B cell (primary cell): ENCODE measurements at regions not wholly inside any gene's neighbourhood (a gene's known extent, or its start where the extent isn't known, plus 50 kb on each side); places are given as distances from the start of the nearest gene placed in this dataset.

ENCODE experiments used
- ATAC-seq: fragments of 200-7000 bp; cut with Tn5 transposase; one replicate; pipeline ENCODE4 v1.10.0; 2021; ENCODE audit warnings: low read depth, mild to moderate bottlenecking, moderate number of reproducible peaks, moderate library complexity
- CTCF ChIA-PET: fragments of 350-600 bp; sonication (Branson Sonifier 250); formaldehyde crosslinking; loops from one replicate; lab custom pipeline; 2021; ENCODE audit warnings: antibody characterized with exemption, inconsistent platforms; lab: Charles Lee
- POLR2A ChIA-PET: fragments of 350-600 bp; sonication (Branson Sonifier 250); formaldehyde crosslinking; loops from one replicate; lab custom pipeline; 2021; ENCODE audit warnings: antibody characterized with exemption; lab: Charles Lee
- DNase-seq: peaks from one replicate; pipeline ENCODE4 v3.0.0; 2013
- H2AFZ ChIP-seq: 2 replicates; pipeline ENCODE4 v1.6.1; 2012; ENCODE audit warnings: mild to moderate bottlenecking, low read depth, low read length; ENCODE audit not compliant: insufficient read depth, poor library complexity, severe bottlenecking
- H3K27ac ChIP-seq, 2 donors: 1 replicate in 1 of 2; 2 replicates in 1 of 2; pipeline ENCODE4 v1.5.1; 2012 to 2013; ENCODE audit warnings: low read length in 2 of 2, mild to moderate bottlenecking in 2 of 2, moderate library complexity in 1 of 2
- H3K27me3 ChIP-seq, 4 experiments: fragments of 200-600 bp in 1 of 4; sonication (generic) in 1 of 4; replicated peaks in 1 of 4; 1 replicate in 2 of 4; 2 replicates in 2 of 4; pipeline versions ENCODE4 v1.6.1 to v1.7.0; 2013 to 2016; ENCODE audit warnings: low read length in 3 of 4, mild to moderate bottlenecking in 2 of 4, mixed read lengths in 1 of 4, moderate library complexity in 1 of 4; ENCODE audit not compliant: insufficient read depth in 4 of 4, control insufficient read depth in 3 of 4; ENCODE audit errors: control extremely low read depth in 1 of 4
- H3K36me3 ChIP-seq, 2 experiments: replicated peaks in 1 of 2; 1 replicate in 1 of 2; 2 replicates in 1 of 2; pipeline versions ENCODE4 v1.6.1 to v1.7.1; 2013; ENCODE audit warnings: low read length in 1 of 2; ENCODE audit not compliant: insufficient read depth in 2 of 2, control insufficient read depth in 1 of 2; ENCODE audit errors: control extremely low read depth in 1 of 2, extremely low read depth in 1 of 2
- H3K4me1 ChIP-seq, 2 donors: fragments of 200-600 bp in 1 of 2; sonication (generic) in 1 of 2; 1 replicate in 1 of 2; 2 replicates in 1 of 2; pipeline versions ENCODE4 v1.5.1 to v1.6.1; 2013 to 2017; ENCODE audit warnings: low read length in 2 of 2; ENCODE audit not compliant: control insufficient read depth in 2 of 2, insufficient read depth in 2 of 2
- H3K4me2 ChIP-seq: replicated peaks from 2 replicates; pipeline ENCODE3; 2012; ENCODE audit warnings: mild to moderate bottlenecking, low read depth, low read length; ENCODE audit not compliant: poor library complexity, severe bottlenecking
- H3K4me3 ChIP-seq, 5 experiments: fragments of 200-600 bp in 1 of 5; sonication (generic) in 1 of 5; 1 replicate in 3 of 5; 2 replicates in 2 of 5; pipeline versions ENCODE4 v1.5.1 to v1.7.0; 2011 to 2016; ENCODE audit warnings: low read length in 4 of 5, mild to moderate bottlenecking in 4 of 5, low read depth in 2 of 5, control low read depth in 1 of 5, moderate library complexity in 1 of 5; ENCODE audit not compliant: insufficient read depth in 1 of 5; ENCODE audit errors: control extremely low read depth in 1 of 5, extremely low read depth in 1 of 5
- H3K79me2 ChIP-seq: fragments of 200-600 bp; sonication (generic); one replicate; pipeline ENCODE4 v1.6.0; 2016; ENCODE audit warnings: low read length; ENCODE audit not compliant: control insufficient read depth, insufficient read depth
- H3K9ac ChIP-seq: fragments of 200-600 bp; sonication (generic); 2 replicates; pipeline ENCODE4 v1.6.1; 2017; ENCODE audit warnings: mild to moderate bottlenecking, low read length, moderate library complexity
- H3K9me3 ChIP-seq, 3 donors: one replicate each; pipeline versions ENCODE4 v1.6.1 to v1.7.1; 2013; ENCODE audit warnings: low read length in 2 of 3; ENCODE audit not compliant: control insufficient read depth in 2 of 3, insufficient read depth in 1 of 3; ENCODE audit errors: control extremely low read depth in 1 of 3
- H4K20me1 ChIP-seq: 2 replicates; pipeline ENCODE4 v1.6.0; 2012; ENCODE audit warnings: mild to moderate bottlenecking, low read length; ENCODE audit not compliant: insufficient read depth, control insufficient read depth, poor library complexity, severe bottlenecking
- H3K27ac Mint-ChIP-seq: one replicate; pipeline ENCODE4 v1.8.0; 2021; ENCODE audit warnings: mixed read lengths
- H3K27me3 Mint-ChIP-seq: one replicate; pipeline ENCODE4 v1.8.0; 2021; ENCODE audit warnings: mixed read lengths
- H3K4me1 Mint-ChIP-seq: one replicate; pipeline ENCODE4 v1.8.0; 2021; ENCODE audit warnings: mixed read lengths
- H3K4me3 Mint-ChIP-seq: one replicate; pipeline ENCODE4 v1.8.0; 2021; ENCODE audit warnings: mixed read lengths
- H3K9me3 Mint-ChIP-seq: one replicate; pipeline ENCODE4 v1.8.0; 2022; ENCODE audit warnings: mixed read lengths; ENCODE audit not compliant: insufficient read depth
- CTCF ChIP-seq: fragments of 200-600 bp; IDR thresholded peaks from one replicate; pipeline ENCODE4 v1.8.0; 2022; ENCODE audit warnings: antibody characterized with exemption, mild to moderate bottlenecking
- EZH2 ChIP-seq: IDR thresholded peaks from 2 replicates; pipeline ENCODE4 v1.6.1; 2012; ENCODE audit warnings: borderline replicate concordance, low read depth, mild to moderate bottlenecking, moderate library complexity, low read length; ENCODE audit not compliant: insufficient read depth, poor library complexity, severe bottlenecking
- WGBS: methylation state at CpG from one replicate; pipeline ENCODE4 v1.1.5; 2013; ENCODE audit warnings: missing lambda C conversion rate; ENCODE audit not compliant: insufficient coverage; 5-methylcytosine and 5-hydroxymethylcytosine counted together
- intact Hi-C: fragments of 100-400 bp; cut with micrococcal nuclease; formaldehyde crosslinking; loops from one replicate; pipeline ENCODE4 v1.10.0; 2022

- no peak overlapping the region for H3K4me3 ChIP-seq
Measured at GRCh38 chr9:81313877-81314276, 375.5 kb downstream of the TLE1 start.

GRCh38 chr9:81312346-81312745, 377.0 kb downstream of the TLE1 start:
- TF ChIP-seq EZH2 = no peak
- Histone ChIP-seq H3K9me3 (no peaks in the 10 kb centered on the region), H3K27me3 (no peaks in the 10 kb centered on the region), H3K36me3 (no peaks in the 10 kb centered on the region), H3K27ac (no peak overlapping the region), H3K9ac (no peak overlapping the region), H4K20me1 (no peaks in the 10 kb centered on the region), H3K4me2 (no peak overlapping the region), H2AFZ (no peak overlapping the region), H3K4me3 (no peak overlapping the region), H3K79me2 (no peaks in the 10 kb centered on the region), H3K4me1 (no peaks in the 10 kb centered on the region)
- peaks cover 4% of the 10 kb centered on the region for H3K9me3 Mint-ChIP-seq
- no peak overlapping the region for H3K4me3 Mint-ChIP-seq
- H3K27ac Mint-ChIP-seq = no peak overlapping the region
- H3K27me3 Mint-ChIP-seq = no peaks in the 10 kb centered on the region
- H3K4me1 Mint-ChIP-seq = no peaks in the 10 kb centered on the region
- POLR2A ChIA-PET = no interaction called here
- CTCF ChIA-PET = no interaction called here
- no CpG with 5 or more reads among the region's 3 CpGs for WGBS
- DNase-seq = no peak
- intact Hi-C loops = no loop called here
- ATAC-seq = no peak

More at GRCh38 chr9:81313877-81314276, 375.5 kb downstream of the TLE1 start:
- intact Hi-C loops = no loop called here
- CTCF ChIA-PET = no interaction called here
- WGBS = no CpG with 5 or more reads among the region's 2 CpGs
- no peak overlapping the region for H3K27ac ChIP-seq
- Mint-ChIP-seq H3K4me3 (no peak overlapping the region), H3K9me3 (peaks cover 4% of the 10 kb centered on the region), H3K27me3 (no peaks in the 10 kb centered on the region), H3K4me1 (no peaks in the 10 kb centered on the region), H3K27ac (no peak overlapping the region)
- no peaks in the 10 kb centered on the region for H4K20me1 ChIP-seq
- H3K27me3 ChIP-seq = no peaks in the 10 kb centered on the region
- H3K36me3 ChIP-seq = no peaks in the 10 kb centered on the region
- H2AFZ ChIP-seq = no peak overlapping the region
- H3K9me3 ChIP-seq = no peaks in the 10 kb centered on the region
- no peak for ATAC-seq
- no peaks in the 10 kb centered on the region for H3K4me1 ChIP-seq
- H3K9ac ChIP-seq = no peak overlapping the region
- no peak for TF ChIP-seq CTCF
- no peak for TF ChIP-seq EZH2
- H3K79me2 ChIP-seq = no peaks in the 10 kb centered on the region
- no peak for DNase-seq
- H3K4me2 ChIP-seq = no peak overlapping the region
- POLR2A ChIA-PET = no interaction called here
